H1 (cell line): ENCODE measurements at regions not wholly inside any gene's neighbourhood (a gene's known extent, or its start where the extent isn't known, plus 50 kb on each side); places are given as distances from the start of the nearest gene placed in this dataset.

Experiments
- CTCF ChIA-PET: fragments of 300-600 bp; sonication (Branson Sonifier 250); formaldehyde crosslinking; loops from one replicate; lab custom pipeline; 2021; ENCODE audit not compliant: partially characterized antibody; lab: Charles Lee
- POLR2A ChIA-PET: fragments of 300-600 bp; sonication (Branson Sonifier 250); formaldehyde crosslinking; loops from one replicate; lab custom pipeline; 2021; ENCODE audit warnings: inconsistent platforms; ENCODE audit not compliant: partially characterized antibody; lab: Charles Lee
- DNase-seq, 2 experiments: peaks; one replicate each; pipeline versions ENCODE4 v3.0.0 to v3.0.0-alpha.2; 2010 to 2022; ENCODE audit warnings: low spot score in 2 of 2, low read depth in 1 of 2, mixed read lengths in 1 of 2
- FAIRE-seq: peaks from 2 replicates; lab custom pipeline; 2011; peaks lifted over from hg19 to GRCh38; lab: Jason Lieb, UNC
- H2AFZ ChIP-seq: 2 replicates; pipeline ENCODE4 v1.8.1; 2012; ENCODE audit warnings: low read length, inconsistent platforms
- H2AK5ac ChIP-seq: 2 replicates; pipeline ENCODE4 v1.6.1; 2013; ENCODE audit warnings: low read depth, low read length
- H2BK120ac ChIP-seq: replicated peaks from 2 replicates; pipeline ENCODE3; 2013; ENCODE audit warnings: low read depth, low read length, inconsistent platforms
- H2BK12ac ChIP-seq: 2 replicates; pipeline ENCODE4 v1.6.1; 2013; ENCODE audit warnings: low read depth, low read length
- H2BK15ac ChIP-seq: 2 replicates; pipeline ENCODE4 v1.6.1; 2013; ENCODE audit warnings: low read length
- H2BK20ac ChIP-seq: 2 replicates; pipeline ENCODE4 v1.6.1; 2013; ENCODE audit warnings: low read length
- H2BK5ac ChIP-seq: 2 replicates; pipeline ENCODE4 v1.6.1; 2013; ENCODE audit warnings: low read depth, low read length
- H3K14ac ChIP-seq: 2 replicates; pipeline ENCODE4 v1.6.1; 2013; ENCODE audit warnings: inconsistent platforms; ENCODE audit not compliant: insufficient read length
- H3K18ac ChIP-seq: 2 replicates; pipeline ENCODE4 v1.6.1; 2013; ENCODE audit warnings: low read length; ENCODE audit errors: extremely low read depth
- H3K23ac ChIP-seq: 2 replicates; pipeline ENCODE4 v1.6.1; 2013; ENCODE audit warnings: inconsistent platforms; ENCODE audit not compliant: insufficient read length
- H3K23me2 ChIP-seq: 2 replicates; pipeline ENCODE4 v1.6.1; 2013; ENCODE audit warnings: low read depth, low read length
- H3K27ac ChIP-seq: 2 replicates; pipeline ENCODE4 v1.6.1; 2011; ENCODE audit warnings: low read depth, low read length, inconsistent platforms
- H3K27me3 ChIP-seq, 4 experiments: replicated peaks in 1 of 4; 1 replicate in 1 of 4; 2 replicates in 3 of 4; pipeline versions ENCODE4 v1.6.1 to v1.8.1; 2011 to 2013; ENCODE audit warnings: low read length in 3 of 4, mild to moderate bottlenecking in 3 of 4, inconsistent platforms in 2 of 4, mixed read lengths in 2 of 4, moderate library complexity in 1 of 4; ENCODE audit not compliant: control insufficient read depth in 3 of 4, insufficient read depth in 3 of 4; ENCODE audit errors: extremely low read depth in 1 of 4
- H3K36me3 ChIP-seq, 4 experiments: 2 replicates each; pipeline versions ENCODE4 v1.6.1 to v1.8.1; 2011 to 2013; ENCODE audit warnings: mild to moderate bottlenecking in 4 of 4, low read length in 3 of 4, moderate library complexity in 2 of 4, control low read depth in 1 of 4, inconsistent platforms in 1 of 4; ENCODE audit not compliant: insufficient read depth in 4 of 4, control insufficient read depth in 2 of 4
- H3K4ac ChIP-seq: replicated peaks from 2 replicates; pipeline ENCODE3; 2013; ENCODE audit warnings: low read length, low read depth, mixed read lengths, inconsistent platforms; ENCODE audit not compliant: insufficient read length
- H3K4me1 ChIP-seq, 4 experiments: replicated peaks in 1 of 4; 1 replicate in 1 of 4; 2 replicates in 3 of 4; pipeline versions ENCODE4 v1.6.1 to v1.8.1; 2011 to 2013; ENCODE audit warnings: low read length in 3 of 4, inconsistent platforms in 2 of 4, mixed read lengths in 1 of 4; ENCODE audit not compliant: insufficient read depth in 4 of 4, control insufficient read depth in 3 of 4
- H3K4me2 ChIP-seq, 2 experiments: 2 replicates each; pipeline versions ENCODE4 v1.6.1 to v1.8.1; 2011 to 2013; ENCODE audit warnings: low read depth in 2 of 2, low read length in 2 of 2, control low read depth in 1 of 2, inconsistent platforms in 1 of 2, mild to moderate bottlenecking in 1 of 2; ENCODE audit not compliant: insufficient read depth in 1 of 2
- H3K4me3 ChIP-seq, 4 experiments: fragments of 200-600, 300-600 bp in 1 of 4; sonication (generic), shearing (Covaris generic), sonication (Bioruptor Twin) in 1 of 4; 2 replicates each; pipeline versions ENCODE4 v1.5.1 to v1.8.1; 2011 to 2016; ENCODE audit warnings: low read length in 4 of 4, low read depth in 3 of 4, control low read depth in 2 of 4, inconsistent platforms in 2 of 4, mild to moderate bottlenecking in 2 of 4, mixed read lengths in 1 of 4, moderate library complexity in 1 of 4; ENCODE audit not compliant: insufficient read depth in 2 of 4; ENCODE audit errors: extremely low read depth in 1 of 4
- H3K56ac ChIP-seq: replicated peaks from 2 replicates; pipeline ENCODE3; 2013; ENCODE audit warnings: low read depth, mild to moderate bottlenecking, mixed read lengths, low read length, inconsistent platforms; ENCODE audit not compliant: insufficient read length
- H3K79me1 ChIP-seq: 2 replicates; pipeline ENCODE4 v1.6.1; 2013; ENCODE audit warnings: low read depth, low read length, control low read depth
- H3K79me2 ChIP-seq, 2 experiments: 2 replicates each; pipeline versions ENCODE4 v1.6.1 to v1.8.1; 2012 to 2013; ENCODE audit warnings: low read length in 2 of 2, mild to moderate bottlenecking in 2 of 2, inconsistent platforms in 1 of 2; ENCODE audit not compliant: insufficient read depth in 2 of 2, control insufficient read depth in 1 of 2
- H3K9ac ChIP-seq, 4 experiments: replicated peaks in 1 of 4; 1 replicate in 1 of 4; 2 replicates in 3 of 4; pipeline versions ENCODE4 v1.6.1 to v1.8.1; 2011 to 2013; ENCODE audit warnings: low read depth in 3 of 4, low read length in 3 of 4, control low read depth in 2 of 4, mild to moderate bottlenecking in 2 of 4, moderate library complexity in 2 of 4, inconsistent platforms in 1 of 4; ENCODE audit errors: extremely low read depth in 1 of 4
- H3K9me3 ChIP-seq, 2 experiments: 2 replicates each; pipeline versions ENCODE4 v1.6.1 to v1.8.1; 2012 to 2013; ENCODE audit warnings: mild to moderate bottlenecking in 2 of 2, moderate library complexity in 2 of 2, control low read depth in 1 of 2, inconsistent platforms in 1 of 2, low read depth in 1 of 2, low read length in 1 of 2, mixed read lengths in 1 of 2; ENCODE audit not compliant: insufficient read depth in 2 of 2
- H4K20me1 ChIP-seq, 2 experiments: replicated peaks in 1 of 2; 2 replicates each; pipeline versions ENCODE3 to v1.8.1; 2011 to 2013; ENCODE audit warnings: inconsistent platforms in 2 of 2, low read length in 2 of 2, mild to moderate bottlenecking in 1 of 2; ENCODE audit not compliant: insufficient read depth in 2 of 2, control insufficient read depth in 1 of 2
- H4K5ac ChIP-seq: 2 replicates; pipeline ENCODE4 v1.6.1; 2013; ENCODE audit warnings: low read length, low read depth, mixed read lengths, inconsistent platforms; ENCODE audit not compliant: insufficient read length
- H4K8ac ChIP-seq: 2 replicates; pipeline ENCODE4 v1.8.0; 2013; ENCODE audit warnings: mild to moderate bottlenecking, moderate library complexity, low read length, inconsistent platforms; ENCODE audit not compliant: insufficient read depth; ENCODE audit errors: extremely low read depth
- H4K91ac ChIP-seq: replicated peaks from 2 replicates; pipeline ENCODE3; 2013; ENCODE audit warnings: low read length, mixed read lengths, inconsistent platforms; ENCODE audit not compliant: insufficient read length
- CTCF ChIP-seq, 3 experiments: IDR thresholded peaks; 1 replicate in 2 of 3; 2 replicates in 1 of 3; pipeline versions ENCODE4 v1.5.1 to v1.6.1; 2011; ENCODE audit warnings: low read length in 3 of 3, mild to moderate bottlenecking in 3 of 3, inconsistent platforms in 2 of 3, low read depth in 1 of 3, moderate library complexity in 1 of 3; ENCODE audit not compliant: insufficient read depth in 1 of 3; ENCODE audit errors: control extremely low read depth in 1 of 3
- HDAC2 ChIP-seq, 2 experiments: fragments of 300-600 bp in 1 of 2; sonication (generic) in 1 of 2; IDR thresholded peaks; 2 replicates each; pipeline ENCODE4 v1.6.1; 2011 to 2012; ENCODE audit warnings: low read depth in 2 of 2, low read length in 2 of 2, mild to moderate bottlenecking in 2 of 2, moderate library complexity in 2 of 2, borderline replicate concordance in 1 of 2, inconsistent platforms in 1 of 2
- JUN ChIP-seq: IDR thresholded peaks from 2 replicates; pipeline ENCODE4 v1.6.1; 2011; ENCODE audit warnings: low read depth, mild to moderate bottlenecking, improper control_type of control experiment, low read length
- KDM1A ChIP-seq: fragments of 200-600, 300-600 bp; sonication (generic); IDR thresholded peaks from 2 replicates; pipeline ENCODE4 v1.7.1; 2016; ENCODE audit warnings: mild to moderate bottlenecking, low read length, borderline replicate concordance
- RFX5 ChIP-seq: IDR thresholded peaks from 2 replicates; pipeline ENCODE4 v1.6.1; 2011; ENCODE audit warnings: low read depth, low read length, improper control_type of control experiment, borderline replicate concordance
- SAP30 ChIP-seq: fragments of 300-600 bp; sonication (generic); IDR thresholded peaks from 2 replicates; pipeline ENCODE4 v1.7.1; 2012; ENCODE audit warnings: low read length, moderate library complexity, mild to moderate bottlenecking, inconsistent platforms; ENCODE audit not compliant: insufficient read depth, insufficient replicate concordance
- SP2 ChIP-seq: IDR thresholded peaks from 2 replicates; pipeline ENCODE4 v1.6.1; 2012; ENCODE audit warnings: mild to moderate bottlenecking, low read length, inconsistent platforms
- TAF7 ChIP-seq: optimal IDR thresholded peaks from 2 replicates; pipeline ENCODE3; 2011; ENCODE audit warnings: low read depth, mild to moderate bottlenecking, inconsistent platforms, low read length, moderate library complexity, borderline replicate concordance
- WGBS, 2 experiments: shearing (Covaris generic) in 1 of 2; methylation state at CpG; one replicate each; pipeline versions ENCODE4 v1.1.6 to v1.1.7; 2013 to 2015; ENCODE audit warnings: low lambda C conversion rate in 2 of 2, mixed read lengths in 2 of 2, inconsistent platforms in 1 of 2, low coverage in 1 of 2, missing lambda C conversion rate in 1 of 2; ENCODE audit not compliant: insufficient replicate concordance in 2 of 2, insufficient coverage in 1 of 2, insufficient read length in 1 of 2; ENCODE audit errors: extremely low coverage in 1 of 2, missing lambda C conversion rate in 1 of 2; 5-methylcytosine and 5-hydroxymethylcytosine counted together

DNA sequence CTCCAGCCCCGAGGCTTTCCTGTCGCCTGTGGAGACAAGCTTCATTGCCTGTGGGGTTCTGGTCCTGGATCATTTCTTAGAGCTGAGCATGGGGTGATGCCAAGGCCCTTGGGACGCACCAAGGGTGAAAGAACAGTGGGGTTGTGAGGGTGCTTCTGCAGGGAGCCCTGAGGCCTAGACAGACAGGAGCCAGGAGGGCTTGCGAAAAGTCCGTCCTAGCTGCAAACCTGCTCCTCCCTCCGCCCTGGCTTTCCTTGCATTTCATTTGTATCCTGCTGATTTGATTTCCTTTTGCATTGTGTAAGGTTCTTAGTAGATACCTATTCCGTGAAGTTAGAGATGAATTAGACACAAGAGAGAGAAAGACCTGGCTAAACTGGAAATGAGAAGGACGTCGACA, 286.9 kb upstream of the C2CD4B start:
- no peak overlapping the region for H3K56ac ChIP-seq
- 0 out of 8 replicates have a peak overlapping the region, but pooled peaks of 1 of the 4 experiments have one; percentile 0 for H3K4me3 ChIP-seq
- H4K5ac ChIP-seq, result no peak overlapping the region
- ChIA-PET POLR2A (no interaction called here), CTCF (interaction anchor here (1.2 kb wide), 1 partner anchor 18 kb away, joined by 4 read pairs; no protein-coding TSS in a partner anchor)
- no peak overlapping the region for H2BK12ac ChIP-seq
- H2AFZ ChIP-seq, result no peak overlapping the region
- H3K4me2 ChIP-seq, result peak overlapping the region; percentile 36 to 47; a peak in 3 of 4 replicates
- DNase-seq (no peak), FAIRE-seq (peak; percentile 77)
- H3K79me1 ChIP-seq, result peaks cover under 1% of the 10 kb centered on the region
- H4K20me1 ChIP-seq, result no peaks in the 10 kb centered on the region
- no peak overlapping the region for H3K9ac ChIP-seq
- no peak overlapping the region for H2BK120ac ChIP-seq
- no peak overlapping the region for H2BK15ac ChIP-seq
- no peaks in the 10 kb centered on the region for H3K9me3 ChIP-seq
- 0 out of 2 replicates have a peak overlapping the region, but pooled peaks have one; percentile 32 for H2AK5ac ChIP-seq
- TF ChIP-seq JUN (no peak), RFX5 (no peak), HDAC2 (IDR thresholded peaks at IDR 0.05; ENCODE audit: borderline replicate concordance in 1 of 2, low read depth in 2 of 2, low read length in 2 of 2) (no peak), TAF7 (no peak), KDM1A (no peak), SP2 (no peak), CTCF (IDR thresholded peaks at IDR 0.05; ENCODE audit: control extremely low read depth in 1 of 3, insufficient read depth in 1 of 3, low read depth in 1 of 3, low read length in 3 of 3) (no peak), SAP30 (no peak)
- H3K18ac ChIP-seq, result no peak overlapping the region
- H3K4ac ChIP-seq, result no peak overlapping the region
- no peaks in the 10 kb centered on the region; the same call in 1 of the 2 replicates for H3K23me2 ChIP-seq
- peak overlapping the region; percentile 17; the same call in 1 of the 2 replicates for H2BK5ac ChIP-seq
- H3K79me2 ChIP-seq, result no peaks in the 10 kb centered on the region
- H3K4me1 ChIP-seq, result peaks cover 5 to 17% (median 6%) of the 10 kb centered on the region in 4 experiments; a peak in 5 of 7 replicates
- H3K27me3 ChIP-seq, result no peaks in the 10 kb centered on the region; a peak in 2 of 7 replicates
- no peak overlapping the region for H2BK20ac ChIP-seq
- H3K36me3 ChIP-seq, result no peaks in the 10 kb centered on the region
- H3K23ac ChIP-seq, result no peak overlapping the region
- WGBS, 2 experiments, result 53% methylated on average over 9 of the region's 9 CpGs; no CpG with 5 or more reads in 1 of the 2 experiments
- H3K27ac ChIP-seq, result no peak overlapping the region
- H3K14ac ChIP-seq, result no peak overlapping the region
- H4K91ac ChIP-seq, result no peak overlapping the region
- no peak overlapping the region for H4K8ac ChIP-seq
